GM12891 (cell line): ENCODE measurements at regions not wholly inside any gene's neighbourhood (a gene's known extent, or its start where the extent isn't known, plus 50 kb on each side); places are given as distances from the start of the nearest gene placed in this dataset.

Source experiments
- PAX5 ChIP-seq: IDR thresholded peaks from 2 replicates; pipeline ENCODE4 v1.6.1; 2011; ENCODE audit warnings: low read length, moderate library complexity, mild to moderate bottlenecking; ENCODE audit not compliant: insufficient read depth, severe bottlenecking
- POLR2A ChIP-seq: IDR thresholded peaks from 2 replicates; pipeline ENCODE4 v1.6.1; 2011; ENCODE audit warnings: low read depth, low read length, control low read depth
- POLR2AphosphoS5 ChIP-seq: IDR thresholded peaks from 2 replicates; pipeline ENCODE4 v1.6.1; 2011; ENCODE audit warnings: low read depth, low read length, control low read depth
- POU2F2 ChIP-seq: IDR thresholded peaks from 2 replicates; pipeline ENCODE4 v1.6.1; 2011; ENCODE audit warnings: low read depth, mild to moderate bottlenecking, control low read depth, low read length, moderate library complexity
- SPI1 ChIP-seq: IDR thresholded peaks from 2 replicates; pipeline ENCODE4 v1.6.1; 2011; ENCODE audit warnings: low read depth, low read length, control low read depth
- TAF1 ChIP-seq: IDR thresholded peaks from 2 replicates; pipeline ENCODE4 v1.6.1; 2011; ENCODE audit warnings: low read depth, low read length, control low read depth

DNA sequence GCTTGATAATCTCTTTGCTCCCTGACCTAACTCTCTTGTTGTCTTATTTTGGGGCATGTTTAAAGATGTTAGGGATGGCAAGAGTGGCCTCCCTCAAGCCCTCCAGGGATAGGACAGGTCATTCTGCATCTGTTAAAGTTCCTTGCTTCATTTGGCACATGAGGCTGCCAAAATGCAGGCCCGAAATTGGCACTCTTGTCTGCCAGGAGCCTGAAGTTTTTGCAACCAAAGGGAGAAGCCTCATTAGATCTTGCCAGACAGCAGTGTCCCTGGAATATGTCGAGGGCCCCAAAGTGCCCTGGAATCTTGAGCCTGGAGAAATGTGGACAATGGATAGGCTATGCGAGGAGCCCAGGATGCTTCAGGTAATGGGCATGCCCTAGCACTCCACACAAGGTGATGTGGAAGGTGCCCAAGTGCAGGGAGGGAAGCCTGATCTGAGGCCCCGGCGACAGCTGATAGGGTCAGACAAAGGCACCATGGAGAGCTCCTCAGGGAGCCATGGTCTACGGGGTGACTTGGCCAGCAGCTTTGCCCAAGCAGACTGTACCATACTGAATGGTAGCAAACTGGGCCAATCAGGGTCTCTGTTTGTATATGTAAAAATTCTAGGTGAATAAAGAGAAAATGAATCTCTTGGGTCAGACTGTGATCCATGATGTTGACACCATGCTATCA, 173.0 kb upstream of the WSCD2 start:
- TF ChIP-seq POLR2A (no peak), TAF1 (no peak), POLR2AphosphoS5 (no peak), SPI1 (no peak), POU2F2 (no peak), PAX5 (no peak)
